ENCODE measurements at regions not wholly inside any gene's neighbourhood (a gene's known extent, or its start where the extent isn't known, plus 50 kb on each side); places are given as distances from the start of the nearest gene placed in this dataset.

GRCh38 chr21:35291973-35292627, 243.0 kb upstream of the RUNX1 start:
- TF ChIP-seq CTCF (IDR thresholded peaks at IDR 0.05) = no peak
- TF ChIP-seq RAD21 (conservative IDR thresholded peaks at IDR 0.05 in 1 of 2, IDR thresholded peaks at IDR 0.05 in 1 of 2) = no peak
- no peak for TF ChIP-seq MAFK (IDR thresholded peaks at IDR 0.05; ENCODE audit: partially characterized antibody)
- no peak for TF ChIP-seq MAZ (IDR thresholded peaks at IDR 0.05; ENCODE audit: borderline replicate concordance, low read depth, low read length)
- TF ChIP-seq POLR2A (IDR thresholded peaks at IDR 0.05; ENCODE audit: low read length) = no peak
- TF ChIP-seq NR3C1 (IDR thresholded peaks at IDR 0.05) = no peak
- TF ChIP-seq PHF8 (IDR thresholded peaks at IDR 0.05; ENCODE audit: borderline replicate concordance, low read depth) = no peak
- TF ChIP-seq KDM5A (IDR thresholded peaks at IDR 0.05) = no peak
- TF ChIP-seq REST (IDR thresholded peaks at IDR 0.05) = no peak
- TF ChIP-seq CHD2 (IDR thresholded peaks at IDR 0.05; ENCODE audit: low read length, partially characterized antibody) = no peak

All from A549 (cell line).